ENCODE measurements at regions not wholly inside any gene's neighbourhood (a gene's known extent, or its start where the extent isn't known, plus 50 kb on each side); places are given as distances from the start of the nearest gene placed in this dataset.

- no peak for TF ChIP-seq POLR2AphosphoS5 (IDR thresholded peaks at IDR 0.05; ENCODE audit: low read depth, low read length)
- TF ChIP-seq YY1 (IDR thresholded peaks at IDR 0.05; ENCODE audit: extremely low read depth, insufficient replicate concordance, low read depth, low read length) = no peak
Observed at GRCh38 chr6:43846556-43846955, 76.5 kb downstream of the VEGFA start.

All from HCT116 (cell line).